ENCODE measurements at regions not wholly inside any gene's neighbourhood (a gene's known extent, or its start where the extent isn't known, plus 50 kb on each side); places are given as distances from the start of the nearest gene placed in this dataset.
A peak's percentile ranks its signal among the peaks of the same experiment; 100 is the strongest.
"Not testable (repeated sequence)": the region's sequence is repeated elsewhere in the genome, so short reads cannot be mapped to it uniquely, and the experiment has no call there.

- Histone ChIP-seq H3K4me3 (ENCODE audit: insufficient read depth, low read depth, low read length) (no peak overlapping the region), H3K27me3 (ENCODE audit: control insufficient read depth, insufficient read depth, low read length) (no peaks in the 10 kb centered on the region), H3K36me3 (replicated peaks; ENCODE audit: control insufficient read depth, insufficient read depth, low read length) (no peaks in the 10 kb centered on the region)
- DNase-seq, result no peak
Observed at GRCh38 chrX:43279341-43279808, 376.7 kb upstream of the MAOA start.

- H3K36me3 ChIP-seq (replicated peaks; ENCODE audit: control insufficient read depth, insufficient read depth, low read length), result no peaks in the 10 kb centered on the region
- DNase-seq, result no peak
- no peak overlapping the region for H3K4me3 ChIP-seq (ENCODE audit: insufficient read depth, low read depth, low read length)
- no peaks in the 10 kb centered on the region for H3K27me3 ChIP-seq (ENCODE audit: control insufficient read depth, insufficient read depth, low read length)
Observed at GRCh38 chrX:43283187-43283586, 372.9 kb upstream of the MAOA start.

- not testable (repeated sequence) for H3K36me3 ChIP-seq (replicated peaks; ENCODE audit: control insufficient read depth, insufficient read depth, low read length); H3K4me3 ChIP-seq (ENCODE audit: insufficient read depth, low read depth, low read length); DNase-seq; H3K27me3 ChIP-seq (ENCODE audit: control insufficient read depth, insufficient read depth, low read length)
Observed at GRCh38 chrX:43311625-43312024, 344.5 kb upstream of the MAOA start.

- Histone ChIP-seq H3K36me3 (replicated peaks; ENCODE audit: control insufficient read depth, insufficient read depth, low read length) (no peaks in the 10 kb centered on the region), H3K4me3 (ENCODE audit: insufficient read depth, low read depth, low read length) (no peak overlapping the region), H3K27me3 (ENCODE audit: control insufficient read depth, insufficient read depth, low read length) (no peaks in the 10 kb centered on the region)
Observed at GRCh38 chrX:43313035-43313434, 343.1 kb upstream of the MAOA start.

GRCh38 chrX:43314525-43314924 is 341.6 kb upstream of the MAOA start:
- Histone ChIP-seq H3K36me3 (replicated peaks; ENCODE audit: control insufficient read depth, insufficient read depth, low read length) (no peaks in the 10 kb centered on the region), H3K4me3 (ENCODE audit: insufficient read depth, low read depth, low read length) (no peak overlapping the region), H3K27me3 (ENCODE audit: control insufficient read depth, insufficient read depth, low read length) (no peaks in the 10 kb centered on the region)
- no peak for DNase-seq

More at GRCh38 chrX:43313035-43313434, 343.1 kb upstream of the MAOA start:
- no peak for DNase-seq

GRCh38 chrX:43315622-43316021 is 340.5 kb upstream of the MAOA start:
- no peak for DNase-seq
- no peaks in the 10 kb centered on the region for H3K27me3 ChIP-seq (ENCODE audit: control insufficient read depth, insufficient read depth, low read length)
- no peak overlapping the region for H3K4me3 ChIP-seq (ENCODE audit: insufficient read depth, low read depth, low read length)
- no peaks in the 10 kb centered on the region for H3K36me3 ChIP-seq (replicated peaks; ENCODE audit: control insufficient read depth, insufficient read depth, low read length)

- Histone ChIP-seq H3K4me3 (ENCODE audit: insufficient read depth, low read depth, low read length) (no peak overlapping the region), H3K36me3 (replicated peaks; ENCODE audit: control insufficient read depth, insufficient read depth, low read length) (no peaks in the 10 kb centered on the region), H3K27me3 (ENCODE audit: control insufficient read depth, insufficient read depth, low read length) (no peaks in the 10 kb centered on the region)
- DNase-seq, result no peak
Observed at GRCh38 chrX:43316146-43316545, 340.0 kb upstream of the MAOA start.

- H3K4me3 ChIP-seq (ENCODE audit: insufficient read depth, low read depth, low read length), result no peak overlapping the region
- no peaks in the 10 kb centered on the region for H3K36me3 ChIP-seq (replicated peaks; ENCODE audit: control insufficient read depth, insufficient read depth, low read length)
- DNase-seq, result no peak
- no peaks in the 10 kb centered on the region for H3K27me3 ChIP-seq (ENCODE audit: control insufficient read depth, insufficient read depth, low read length)
Observed at GRCh38 chrX:43317378-43317777, 338.7 kb upstream of the MAOA start.

GRCh38 chrX:43328358-43328946 is 327.6 kb upstream of the MAOA start:
- no peak overlapping the region for H3K4me3 ChIP-seq (ENCODE audit: insufficient read depth, low read depth, low read length)
- no peaks in the 10 kb centered on the region for H3K27me3 ChIP-seq (ENCODE audit: control insufficient read depth, insufficient read depth, low read length)
- H3K36me3 ChIP-seq (replicated peaks; ENCODE audit: control insufficient read depth, insufficient read depth, low read length), result no peaks in the 10 kb centered on the region; the same call in 1 of the 2 replicates
- no peak for DNase-seq

- no peaks in the 10 kb centered on the region; the same call in 1 of the 2 replicates for H3K36me3 ChIP-seq (replicated peaks; ENCODE audit: control insufficient read depth, insufficient read depth, low read length)
- H3K4me3 ChIP-seq (ENCODE audit: insufficient read depth, low read depth, low read length), result no peak overlapping the region
- H3K27me3 ChIP-seq (ENCODE audit: control insufficient read depth, insufficient read depth, low read length), result no peaks in the 10 kb centered on the region
- no peak for DNase-seq
Observed at GRCh38 chrX:43333543-43333942, 322.6 kb upstream of the MAOA start.

GRCh38 chrX:43345166-43345565 is 310.9 kb upstream of the MAOA start:
- Histone ChIP-seq H3K27me3 (ENCODE audit: control insufficient read depth, insufficient read depth, low read length) (no peaks in the 10 kb centered on the region), H3K4me3 (ENCODE audit: insufficient read depth, low read depth, low read length) (no peak overlapping the region), H3K36me3 (replicated peaks; ENCODE audit: control insufficient read depth, insufficient read depth, low read length) (no peaks in the 10 kb centered on the region)
- no peak for DNase-seq

- H3K27me3 ChIP-seq (ENCODE audit: control insufficient read depth, insufficient read depth, low read length), result no peaks in the 10 kb centered on the region
- peak; percentile 41 for DNase-seq
- no peak overlapping the region for H3K4me3 ChIP-seq (ENCODE audit: insufficient read depth, low read depth, low read length)
- no peaks in the 10 kb centered on the region for H3K36me3 ChIP-seq (replicated peaks; ENCODE audit: control insufficient read depth, insufficient read depth, low read length)
Observed at GRCh38 chrX:43349363-43349762, 306.7 kb upstream of the MAOA start.

- Histone ChIP-seq H3K4me3 (ENCODE audit: insufficient read depth, low read depth, low read length) (no peak overlapping the region), H3K27me3 (ENCODE audit: control insufficient read depth, insufficient read depth, low read length) (no peaks in the 10 kb centered on the region), H3K36me3 (replicated peaks; ENCODE audit: control insufficient read depth, insufficient read depth, low read length) (no peaks in the 10 kb centered on the region)
- no peak for DNase-seq
Observed at GRCh38 chrX:43350935-43351334, 305.2 kb upstream of the MAOA start.

GRCh38 chrX:43357741-43358140 is 298.4 kb upstream of the MAOA start:
- H3K36me3 ChIP-seq (replicated peaks; ENCODE audit: control insufficient read depth, insufficient read depth, low read length), result no peaks in the 10 kb centered on the region
- no peaks in the 10 kb centered on the region for H3K27me3 ChIP-seq (ENCODE audit: control insufficient read depth, insufficient read depth, low read length)
- H3K4me3 ChIP-seq (ENCODE audit: insufficient read depth, low read depth, low read length), result no peak overlapping the region
- no peak for DNase-seq

- no peaks in the 10 kb centered on the region for H3K27me3 ChIP-seq (ENCODE audit: control insufficient read depth, insufficient read depth, low read length)
- no peak for DNase-seq
- H3K4me3 ChIP-seq (ENCODE audit: insufficient read depth, low read depth, low read length), result no peak overlapping the region
- no peaks in the 10 kb centered on the region for H3K36me3 ChIP-seq (replicated peaks; ENCODE audit: control insufficient read depth, insufficient read depth, low read length)
Observed at GRCh38 chrX:43373032-43373431, 283.1 kb upstream of the MAOA start.

- no peak for DNase-seq
- H3K36me3 ChIP-seq (replicated peaks; ENCODE audit: control insufficient read depth, insufficient read depth, low read length), result no peaks in the 10 kb centered on the region
- no peak overlapping the region for H3K4me3 ChIP-seq (ENCODE audit: insufficient read depth, low read depth, low read length)
- H3K27me3 ChIP-seq (ENCODE audit: control insufficient read depth, insufficient read depth, low read length), result no peaks in the 10 kb centered on the region
Observed at GRCh38 chrX:43375136-43375535, 281.0 kb upstream of the MAOA start.

Data from H7 (cell line).